Pulmonary artery endothelial cell (primary cell): ENCODE measurements at regions not wholly inside any gene's neighbourhood (a gene's known extent, or its start where the extent isn't known, plus 50 kb on each side); places are given as distances from the start of the nearest gene placed in this dataset.
"Not testable (repeated sequence)": the region's sequence is repeated elsewhere in the genome, so short reads cannot be mapped to it uniquely, and the experiment has no call there.

Experiments used
- DNase-seq: peaks from one replicate; pipeline ENCODE4 v3.0.0-alpha.2; 2011; ENCODE audit warnings: low read depth, low spot score

GRCh38 chr19:27738569-27739193, 1474.3 kb downstream of the UQCRFS1 start:
- no peak for DNase-seq

GRCh38 chr19:27736225-27736624, 1476.7 kb downstream of the UQCRFS1 start:
- no peak for DNase-seq

- DNase-seq, result no peak
These were observed 1477.6 kb downstream of the UQCRFS1 start for GRCh38 chr19:27735314-27735713.

- no peak for DNase-seq
These were observed 1478.3 kb downstream of the UQCRFS1 start for GRCh38 chr19:27734496-27735220.

- no peak for DNase-seq
These were observed 1479.2 kb downstream of the UQCRFS1 start for GRCh38 chr19:27733551-27734266.

GRCh38 chr19:27729332-27729731, 1483.6 kb downstream of the UQCRFS1 start:
- no peak for DNase-seq

GRCh38 chr19:27722625-27723024, 1490.3 kb downstream of the UQCRFS1 start:
- DNase-seq, result no peak

- no peak for DNase-seq
These were observed 1492.8 kb downstream of the UQCRFS1 start for GRCh38 chr19:27720155-27720554.

- no peak for DNase-seq
These were observed 1493.9 kb downstream of the UQCRFS1 start for GRCh38 chr19:27719034-27719433.

GRCh38 chr19:27718234-27718633, 1494.7 kb downstream of the UQCRFS1 start:
- DNase-seq, result no peak

- DNase-seq, result no peak
These were observed 1495.1 kb downstream of the UQCRFS1 start for GRCh38 chr19:27717825-27718224.

GRCh38 chr19:27716922-27717321, 1496.0 kb downstream of the UQCRFS1 start:
- DNase-seq, result no peak

GRCh38 chr19:27714857-27715256, 1498.1 kb downstream of the UQCRFS1 start:
- DNase-seq, result no peak

- no peak for DNase-seq
These were observed 1503.5 kb downstream of the UQCRFS1 start for GRCh38 chr19:27709496-27709895.

GRCh38 chr19:27708986-27709385, 1504.0 kb downstream of the UQCRFS1 start:
- not testable (repeated sequence) for DNase-seq

GRCh38 chr19:27707026-27707425, 1505.9 kb downstream of the UQCRFS1 start:
- DNase-seq, result not testable (repeated sequence)

GRCh38 chr19:27705896-27706295, 1507.1 kb downstream of the UQCRFS1 start:
- DNase-seq, result no peak

GRCh38 chr19:27694361-27695055, 1518.4 kb downstream of the UQCRFS1 start:
- no peak for DNase-seq

GRCh38 chr19:27691991-27692390, 1521.0 kb downstream of the UQCRFS1 start:
- DNase-seq, result no peak

GRCh38 chr19:27689734-27690241, 1523.2 kb downstream of the UQCRFS1 start:
- DNase-seq, result no peak

- DNase-seq, result no peak
These were observed 1528.7 kb downstream of the UQCRFS1 start for GRCh38 chr19:27684293-27684692.

- DNase-seq, result no peak
These were observed 1531.0 kb downstream of the UQCRFS1 start for GRCh38 chr19:27681972-27682371.
